ENCODE measurements at regions not wholly inside any gene's neighbourhood (a gene's known extent, or its start where the extent isn't known, plus 50 kb on each side); places are given as distances from the start of the nearest gene placed in this dataset.
"Not testable (repeated sequence)": the region's sequence is repeated elsewhere in the genome, so short reads cannot be mapped to it uniquely, and the experiment has no call there.

- DNase-seq = not testable (repeated sequence)
Observed at GRCh38 chr3:105296182-105296822, 70.4 kb upstream of the ALCAM start.

GRCh38 chr3:105304487-105304886, 62.2 kb upstream of the ALCAM start:
- DNase-seq = no peak

GRCh38 chr3:105315144-105315543, 51.6 kb upstream of the ALCAM start:
- DNase-seq = no peak

- DNase-seq = no peak
Observed at GRCh38 chr3:105315815-105316214, 50.9 kb upstream of the ALCAM start.

- DNase-seq = no peak
Observed at GRCh38 chr3:105316331-105316730, 50.4 kb upstream of the ALCAM start.
